ENCODE measurements at regions not wholly inside any gene's neighbourhood (a gene's known extent, or its start where the extent isn't known, plus 50 kb on each side); places are given as distances from the start of the nearest gene placed in this dataset.

GRCh38 chr1:31503570-31503969 is 72.7 kb upstream of the TINAGL1 start:
- ATAC-seq (no peak), DNase-seq (no peak)
- Histone ChIP-seq H3K36me3 (replicated peaks in 1 of 2; ENCODE audit: insufficient read depth in 1 of 2, low read depth in 2 of 2) (no peaks in the 10 kb centered on the region), H3K4me1 (no peaks in the 10 kb centered on the region), H3K27ac (no peak overlapping the region), H3K4me3 (no peak overlapping the region), H3K9me3 (no peaks in the 10 kb centered on the region), H3K27me3 (no peaks in the 10 kb centered on the region)
- 64 to 78% methylated on average over 3 to 4 of the region's 4 CpGs for WGBS, 2 donors
- TF ChIP-seq CTCF (IDR thresholded peaks at IDR 0.05) (no peak), POLR2A (IDR thresholded peaks at IDR 0.05) (no peak)
- intact Hi-C loops (cut with DNase I): no loop called here

GRCh38 chr1:31504001-31504400 is 72.3 kb upstream of the TINAGL1 start:
- Histone ChIP-seq H3K4me1 (no peaks in the 10 kb centered on the region), H3K36me3 (replicated peaks in 1 of 2; ENCODE audit: insufficient read depth in 1 of 2, low read depth in 2 of 2) (no peaks in the 10 kb centered on the region), H3K27me3 (no peaks in the 10 kb centered on the region), H3K4me3 (no peak overlapping the region), H3K9me3 (no peaks in the 10 kb centered on the region), H3K27ac (no peak overlapping the region)
- intact Hi-C loops (cut with DNase I): no loop called here
- TF ChIP-seq POLR2A (IDR thresholded peaks at IDR 0.05): no peak
- no peak for TF ChIP-seq CTCF (IDR thresholded peaks at IDR 0.05)
- 53 to 64% methylated on average over 5 to 8 of the region's 8 CpGs for WGBS, 2 donors
- DNase-seq: no peak
- no peak for ATAC-seq

GRCh38 chr1:31505911-31506497 is 70.3 kb upstream of the TINAGL1 start:
- H3K27ac ChIP-seq: no peak overlapping the region
- H3K4me1 ChIP-seq: peaks cover 7% of the 10 kb centered on the region
- no peaks in the 10 kb centered on the region for H3K27me3 ChIP-seq
- H3K9me3 ChIP-seq: no peaks in the 10 kb centered on the region
- intact Hi-C loops (cut with DNase I): no loop called here
- WGBS, 2 donors: 56 to 71% methylated on average over 10 to 13 of the region's 13 CpGs
- DNase-seq (no peak), ATAC-seq (no peak)
- no peak for TF ChIP-seq CTCF (IDR thresholded peaks at IDR 0.05)
- TF ChIP-seq POLR2A (IDR thresholded peaks at IDR 0.05): no peak
- no peak overlapping the region for H3K4me3 ChIP-seq
- H3K36me3 ChIP-seq (replicated peaks in 1 of 2; ENCODE audit: insufficient read depth in 1 of 2, low read depth in 2 of 2): no peaks in the 10 kb centered on the region

GRCh38 chr1:31507221-31507620 is 69.1 kb upstream of the TINAGL1 start:
- H3K36me3 ChIP-seq (replicated peaks in 1 of 2; ENCODE audit: insufficient read depth in 1 of 2, low read depth in 2 of 2): no peaks in the 10 kb centered on the region
- no peak overlapping the region for H3K4me3 ChIP-seq
- peaks cover 15% of the 10 kb centered on the region for H3K4me1 ChIP-seq
- no peak for TF ChIP-seq CTCF (IDR thresholded peaks at IDR 0.05)
- no peak for TF ChIP-seq POLR2A (IDR thresholded peaks at IDR 0.05)
- DNase-seq (no peak), ATAC-seq (no peak)
- H3K9me3 ChIP-seq: no peaks in the 10 kb centered on the region
- 66 to 80% methylated on average over 2 to 9 of the region's 9 CpGs for WGBS, 2 donors
- intact Hi-C loops (cut with DNase I): no loop called here
- H3K27ac ChIP-seq: no peak overlapping the region
- no peaks in the 10 kb centered on the region for H3K27me3 ChIP-seq

Measured in body of pancreas (tissue), 4 donors.